Loucy (cell line): ENCODE measurements at regions not wholly inside any gene's neighbourhood (a gene's known extent, or its start where the extent isn't known, plus 50 kb on each side); places are given as distances from the start of the nearest gene placed in this dataset.

Experiments
- EZH2phosphoT487 ChIP-seq: fragments of 200-600 bp; IDR thresholded peaks from 2 replicates; pipeline ENCODE4 v1.6.1; 2018; ENCODE audit warnings: antibody characterized with exemption, mild to moderate bottlenecking, moderate library complexity, borderline replicate concordance
- TF ChIP-seq, protein P1 (sequence below): fragments of 200-600 bp; sonication (generic); conservative IDR thresholded peaks from 2 replicates; pipeline ENCODE4 v1.5.1; 2014; ENCODE audit warnings: mild to moderate bottlenecking, antibody characterized with exemption, low read length

DNA sequence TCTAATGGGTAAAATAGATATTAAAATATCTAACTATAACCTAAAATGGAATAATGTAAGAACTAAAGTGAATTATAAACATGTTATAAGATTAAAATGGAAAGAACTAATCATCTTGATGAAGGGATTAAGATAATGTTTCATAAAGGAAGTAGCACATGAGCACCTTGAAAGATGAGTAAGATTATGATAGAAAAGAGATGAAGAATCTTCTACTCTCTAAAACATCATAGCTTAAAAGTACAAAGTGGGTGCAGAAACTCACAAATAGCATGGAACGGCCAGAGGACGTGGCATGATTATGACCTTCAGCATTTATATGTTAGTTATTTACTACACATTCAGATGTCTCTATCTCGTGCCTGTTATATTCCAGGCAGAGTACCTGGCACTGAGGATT is 76.2 kb upstream of the COL5A2 start:
- TF ChIP-seq, protein P1, sequence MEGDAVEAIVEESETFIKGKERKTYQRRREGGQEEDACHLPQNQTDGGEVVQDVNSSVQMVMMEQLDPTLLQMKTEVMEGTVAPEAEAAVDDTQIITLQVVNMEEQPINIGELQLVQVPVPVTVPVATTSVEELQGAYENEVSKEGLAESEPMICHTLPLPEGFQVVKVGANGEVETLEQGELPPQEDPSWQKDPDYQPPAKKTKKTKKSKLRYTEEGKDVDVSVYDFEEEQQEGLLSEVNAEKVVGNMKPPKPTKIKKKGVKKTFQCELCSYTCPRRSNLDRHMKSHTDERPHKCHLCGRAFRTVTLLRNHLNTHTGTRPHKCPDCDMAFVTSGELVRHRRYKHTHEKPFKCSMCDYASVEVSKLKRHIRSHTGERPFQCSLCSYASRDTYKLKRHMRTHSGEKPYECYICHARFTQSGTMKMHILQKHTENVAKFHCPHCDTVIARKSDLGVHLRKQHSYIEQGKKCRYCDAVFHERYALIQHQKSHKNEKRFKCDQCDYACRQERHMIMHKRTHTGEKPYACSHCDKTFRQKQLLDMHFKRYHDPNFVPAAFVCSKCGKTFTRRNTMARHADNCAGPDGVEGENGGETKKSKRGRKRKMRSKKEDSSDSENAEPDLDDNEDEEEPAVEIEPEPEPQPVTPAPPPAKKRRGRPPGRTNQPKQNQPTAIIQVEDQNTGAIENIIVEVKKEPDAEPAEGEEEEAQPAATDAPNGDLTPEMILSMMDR = no peak
- no peak for TF ChIP-seq EZH2phosphoT487
